Endothelial cell of umbilical vein (primary cell): ENCODE measurements at regions not wholly inside any gene's neighbourhood (a gene's known extent, or its start where the extent isn't known, plus 50 kb on each side); places are given as distances from the start of the nearest gene placed in this dataset.

Experiments
- BruUV-seq: library from RNA; stranded (reverse); fragments of 400-500 nt; replicated peaks from 2 replicates; lab custom pipeline; 2021; lab: Mats Ljungman, UMichigan
- CTCF ChIA-PET: fragments of 300-600, 350-600 bp; sonication (Branson Sonifier 250); formaldehyde crosslinking; loops from one replicate; lab custom pipeline; 2021; ENCODE audit warnings: antibody characterized with exemption, inconsistent platforms; lab: Charles Lee
- POLR2A ChIA-PET: fragments of 300-600, 350-600 bp; sonication (Branson Sonifier 250); formaldehyde crosslinking; loops from one replicate; lab custom pipeline; 2021; ENCODE audit warnings: antibody characterized with exemption, inconsistent platforms; lab: Charles Lee
- DNase-seq: peaks from one replicate; pipeline ENCODE4 v3.0.0-alpha.2; 2011; ENCODE audit warnings: low read depth, low spot score
- FAIRE-seq: peaks from 2 replicates; lab custom pipeline; 2011; peaks lifted over from hg19 to GRCh38; lab: Jason Lieb, UNC
- H2AFZ ChIP-seq: 2 replicates; pipeline ENCODE4 v1.6.0; 2012; ENCODE audit warnings: low read depth, low read length, control low read depth, inconsistent platforms
- H3K27ac ChIP-seq: 2 replicates; pipeline ENCODE4 v1.5.1; 2011; ENCODE audit warnings: low read depth, mild to moderate bottlenecking, control low read depth, low read length, moderate library complexity; ENCODE audit not compliant: insufficient read depth
- H3K27me3 ChIP-seq, 2 experiments: 2 replicates each; pipeline versions ENCODE4 v1.6.0 to v1.6.1; 2011; ENCODE audit warnings: low read length in 2 of 2, mixed read lengths in 1 of 2; ENCODE audit not compliant: control insufficient read depth in 2 of 2, insufficient read depth in 2 of 2
- H3K36me3 ChIP-seq, 2 experiments: 2 replicates in 1 of 2; 3 replicates in 1 of 2; pipeline ENCODE4 v1.5.1; 2011; ENCODE audit warnings: low read length in 2 of 2, mild to moderate bottlenecking in 1 of 2, moderate library complexity in 1 of 2; ENCODE audit not compliant: control insufficient read depth in 2 of 2, insufficient read depth in 2 of 2; ENCODE audit errors: extremely low read depth in 1 of 2
- H3K4me1 ChIP-seq: 3 replicates; pipeline ENCODE4 v1.5.1; 2011; ENCODE audit warnings: mild to moderate bottlenecking, low read length; ENCODE audit not compliant: control insufficient read depth, insufficient read depth; ENCODE audit errors: extremely low read depth
- H3K4me2 ChIP-seq: 2 replicates; pipeline ENCODE4 v1.6.1; 2011; ENCODE audit warnings: low read length, control low read depth, mixed read lengths; ENCODE audit not compliant: insufficient read depth
- H3K4me3 ChIP-seq, 3 experiments: fragments of 200-600 bp in 1 of 3; sonication (generic), shearing (Covaris generic) in 1 of 3; replicated peaks in 1 of 3; 2 replicates each; pipeline ENCODE4 v1.5.1; 2011 to 2016; ENCODE audit warnings: control low read depth in 3 of 3, low read length in 3 of 3, mild to moderate bottlenecking in 2 of 3, inconsistent platforms in 1 of 3, low read depth in 1 of 3, moderate library complexity in 1 of 3; ENCODE audit not compliant: insufficient read depth in 1 of 3
- H3K79me2 ChIP-seq: 2 replicates; pipeline ENCODE4 v1.6.0; 2012; ENCODE audit warnings: low read length, inconsistent platforms; ENCODE audit not compliant: control insufficient read depth, insufficient read depth
- H3K9ac ChIP-seq: replicated peaks from 2 replicates; pipeline ENCODE3; 2011; ENCODE audit warnings: low read length, control low read depth; ENCODE audit not compliant: insufficient read depth; ENCODE audit errors: extremely low read depth
- H3K9me1 ChIP-seq: replicated peaks from 3 replicates; pipeline ENCODE4 v1.6.0; 2011; ENCODE audit warnings: mild to moderate bottlenecking, low read length; ENCODE audit not compliant: control insufficient read depth, insufficient read depth; ENCODE audit errors: extremely low read depth
- H3K9me3 ChIP-seq: replicated peaks from 2 replicates; pipeline ENCODE4 v1.5.1; 2012; ENCODE audit warnings: low read length, inconsistent platforms; ENCODE audit not compliant: control insufficient read depth, insufficient read depth
- H4K20me1 ChIP-seq: replicated peaks from 2 replicates; pipeline ENCODE3; 2011; ENCODE audit warnings: mild to moderate bottlenecking, low read length; ENCODE audit not compliant: control insufficient read depth, insufficient read depth; ENCODE audit errors: extremely low read depth
- EZH2 ChIP-seq: IDR thresholded peaks from 2 replicates; pipeline ENCODE4 v1.6.1; 2012; ENCODE audit warnings: borderline replicate concordance, low read depth, mild to moderate bottlenecking, moderate library complexity, low read length, inconsistent platforms; ENCODE audit not compliant: severe bottlenecking
- FOS ChIP-seq: IDR thresholded peaks from 2 replicates; pipeline ENCODE4 v1.6.1; 2011; ENCODE audit warnings: mild to moderate bottlenecking, low read length, moderate library complexity, borderline replicate concordance; ENCODE audit not compliant: insufficient read depth
- GATA2 ChIP-seq: IDR thresholded peaks from 2 replicates; pipeline ENCODE4 v1.7.0; 2011; ENCODE audit warnings: low read depth, mild to moderate bottlenecking, moderate library complexity, mixed read lengths, low read length; ENCODE audit not compliant: insufficient read length, insufficient read depth
- JUN ChIP-seq: IDR thresholded peaks from 2 replicates; pipeline ENCODE4 v1.6.1; 2011; ENCODE audit warnings: borderline replicate concordance, low read depth; ENCODE audit not compliant: insufficient read length, insufficient read depth
- MYC ChIP-seq: IDR thresholded peaks from one replicate; pipeline ENCODE4 v1.6.1; 2011; ENCODE audit warnings: mild to moderate bottlenecking, low read depth, low read length
- POLR2A ChIP-seq: IDR thresholded peaks from 2 replicates; pipeline ENCODE4 v1.6.1; 2012; ENCODE audit warnings: low read depth, mild to moderate bottlenecking, control low read depth, low read length
- POLR2AphosphoS5 ChIP-seq: IDR thresholded peaks from 2 replicates; pipeline ENCODE4 v1.6.1; 2012; ENCODE audit warnings: low read depth, mild to moderate bottlenecking, control low read depth, low read length, moderate library complexity; ENCODE audit not compliant: insufficient read depth
- dilution Hi-C: fragments of 300-500 bp; cut with MboI; formaldehyde crosslinking; loops from one replicate; pipeline ENCODE4 v1.15.0; 2019; ENCODE audit warnings: low sequenced_read_pairs; ENCODE audit not compliant: extremely low pct_ligation_motif_present
- intact Hi-C: fragments of 100-400 bp; cut with micrococcal nuclease; formaldehyde crosslinking; loops from one replicate; pipeline ENCODE4 v1.10.0; 2022
- TF ChIP-seq, protein P1 (sequence below), 2 donors: IDR thresholded peaks; 1 replicate in 1 of 2; 2 replicates in 1 of 2; pipeline ENCODE4 v1.5.1; 2011; ENCODE audit warnings: low read length in 2 of 2, mild to moderate bottlenecking in 2 of 2, moderate library complexity in 2 of 2, control low read depth in 1 of 2, inconsistent platforms in 1 of 2, low read depth in 1 of 2; ENCODE audit not compliant: insufficient read depth in 1 of 2; ENCODE audit errors: extremely low read depth in 1 of 2

DNA sequence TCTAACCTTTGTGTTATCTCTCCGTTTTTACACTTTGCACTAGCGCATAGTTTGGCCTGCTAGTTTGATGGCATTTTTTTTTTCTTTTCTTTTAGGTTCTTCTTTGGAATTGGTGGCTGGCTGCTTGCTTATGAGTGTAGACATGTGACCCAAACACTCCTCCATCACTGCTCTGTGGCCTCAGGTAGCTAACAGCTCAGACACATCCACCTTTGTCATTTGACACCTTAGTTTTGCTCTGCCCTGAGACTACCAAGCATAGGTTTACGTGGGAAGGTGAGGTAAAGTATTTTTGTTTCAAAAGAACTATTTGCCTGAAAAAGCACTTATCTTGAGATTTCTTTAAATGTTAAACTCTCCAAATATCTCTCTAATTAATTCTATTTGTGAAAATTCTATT lies 368.4 kb upstream of the MAP3K7 start:
- intact Hi-C loops = no loop called here
- dilution Hi-C loops = no loop called here
- Histone ChIP-seq H3K4me2 (no peak overlapping the region), H3K9me3 (no peaks in the 10 kb centered on the region), H4K20me1 (no peaks in the 10 kb centered on the region), H3K27me3 (no peaks in the 10 kb centered on the region), H3K9ac (no peak overlapping the region), H3K79me2 (no peaks in the 10 kb centered on the region), H3K9me1 (no peaks in the 10 kb centered on the region), H3K36me3 (no peaks in the 10 kb centered on the region), H3K4me3 (no peak overlapping the region), H2AFZ (no peak overlapping the region), H3K4me1 (no peaks in the 10 kb centered on the region), H3K27ac (no peak overlapping the region)
- TF ChIP-seq JUN = no peak
- TF ChIP-seq POLR2AphosphoS5 = no peak
- no peak for TF ChIP-seq POLR2A
- no peak for TF ChIP-seq MYC
- no peak for TF ChIP-seq FOS
- TF ChIP-seq, protein P1, sequence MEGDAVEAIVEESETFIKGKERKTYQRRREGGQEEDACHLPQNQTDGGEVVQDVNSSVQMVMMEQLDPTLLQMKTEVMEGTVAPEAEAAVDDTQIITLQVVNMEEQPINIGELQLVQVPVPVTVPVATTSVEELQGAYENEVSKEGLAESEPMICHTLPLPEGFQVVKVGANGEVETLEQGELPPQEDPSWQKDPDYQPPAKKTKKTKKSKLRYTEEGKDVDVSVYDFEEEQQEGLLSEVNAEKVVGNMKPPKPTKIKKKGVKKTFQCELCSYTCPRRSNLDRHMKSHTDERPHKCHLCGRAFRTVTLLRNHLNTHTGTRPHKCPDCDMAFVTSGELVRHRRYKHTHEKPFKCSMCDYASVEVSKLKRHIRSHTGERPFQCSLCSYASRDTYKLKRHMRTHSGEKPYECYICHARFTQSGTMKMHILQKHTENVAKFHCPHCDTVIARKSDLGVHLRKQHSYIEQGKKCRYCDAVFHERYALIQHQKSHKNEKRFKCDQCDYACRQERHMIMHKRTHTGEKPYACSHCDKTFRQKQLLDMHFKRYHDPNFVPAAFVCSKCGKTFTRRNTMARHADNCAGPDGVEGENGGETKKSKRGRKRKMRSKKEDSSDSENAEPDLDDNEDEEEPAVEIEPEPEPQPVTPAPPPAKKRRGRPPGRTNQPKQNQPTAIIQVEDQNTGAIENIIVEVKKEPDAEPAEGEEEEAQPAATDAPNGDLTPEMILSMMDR (IDR thresholded peaks at IDR 0.05; ENCODE audit: extremely low read depth in 1 of 2, insufficient read depth in 1 of 2, low read depth in 1 of 2, low read length in 2 of 2) = no peak
- no peak for TF ChIP-seq EZH2
- TF ChIP-seq GATA2 = no peak
- no TSS peak for BruUV-seq
- POLR2A ChIA-PET = no interaction called here
- CTCF ChIA-PET = no interaction called here
- DNase-seq (no peak), FAIRE-seq (no peak)
